H1 (cell line): ENCODE measurements at regions not wholly inside any gene's neighbourhood (a gene's known extent, or its start where the extent isn't known, plus 50 kb on each side); places are given as distances from the start of the nearest gene placed in this dataset.

ENCODE experiments used
- CTCF ChIA-PET: fragments of 300-600 bp; sonication (Branson Sonifier 250); formaldehyde crosslinking; loops from one replicate; lab custom pipeline; 2021; ENCODE audit not compliant: partially characterized antibody; lab: Charles Lee
- POLR2A ChIA-PET: fragments of 300-600 bp; sonication (Branson Sonifier 250); formaldehyde crosslinking; loops from one replicate; lab custom pipeline; 2021; ENCODE audit warnings: inconsistent platforms; ENCODE audit not compliant: partially characterized antibody; lab: Charles Lee
- DNase-seq, 2 experiments: peaks; one replicate each; pipeline versions ENCODE4 v3.0.0 to v3.0.0-alpha.2; 2010 to 2022; ENCODE audit warnings: low spot score in 2 of 2, low read depth in 1 of 2, mixed read lengths in 1 of 2
- FAIRE-seq: peaks from 2 replicates; lab custom pipeline; 2011; peaks lifted over from hg19 to GRCh38; lab: Jason Lieb, UNC
- H2AFZ ChIP-seq: 2 replicates; pipeline ENCODE4 v1.8.1; 2012; ENCODE audit warnings: low read length, inconsistent platforms
- H2AK5ac ChIP-seq: 2 replicates; pipeline ENCODE4 v1.6.1; 2013; ENCODE audit warnings: low read depth, low read length
- H2BK120ac ChIP-seq: replicated peaks from 2 replicates; pipeline ENCODE3; 2013; ENCODE audit warnings: low read depth, low read length, inconsistent platforms
- H2BK12ac ChIP-seq: 2 replicates; pipeline ENCODE4 v1.6.1; 2013; ENCODE audit warnings: low read depth, low read length
- H2BK15ac ChIP-seq: 2 replicates; pipeline ENCODE4 v1.6.1; 2013; ENCODE audit warnings: low read length
- H2BK20ac ChIP-seq: 2 replicates; pipeline ENCODE4 v1.6.1; 2013; ENCODE audit warnings: low read length
- H2BK5ac ChIP-seq: 2 replicates; pipeline ENCODE4 v1.6.1; 2013; ENCODE audit warnings: low read depth, low read length
- H3K14ac ChIP-seq: 2 replicates; pipeline ENCODE4 v1.6.1; 2013; ENCODE audit warnings: inconsistent platforms; ENCODE audit not compliant: insufficient read length
- H3K18ac ChIP-seq: 2 replicates; pipeline ENCODE4 v1.6.1; 2013; ENCODE audit warnings: low read length; ENCODE audit errors: extremely low read depth
- H3K23ac ChIP-seq: 2 replicates; pipeline ENCODE4 v1.6.1; 2013; ENCODE audit warnings: inconsistent platforms; ENCODE audit not compliant: insufficient read length
- H3K23me2 ChIP-seq: 2 replicates; pipeline ENCODE4 v1.6.1; 2013; ENCODE audit warnings: low read depth, low read length
- H3K27ac ChIP-seq: 2 replicates; pipeline ENCODE4 v1.6.1; 2011; ENCODE audit warnings: low read depth, low read length, inconsistent platforms
- H3K27me3 ChIP-seq, 4 experiments: replicated peaks in 1 of 4; 1 replicate in 1 of 4; 2 replicates in 3 of 4; pipeline versions ENCODE4 v1.6.1 to v1.8.1; 2011 to 2013; ENCODE audit warnings: low read length in 3 of 4, mild to moderate bottlenecking in 3 of 4, inconsistent platforms in 2 of 4, mixed read lengths in 2 of 4, moderate library complexity in 1 of 4; ENCODE audit not compliant: control insufficient read depth in 3 of 4, insufficient read depth in 3 of 4; ENCODE audit errors: extremely low read depth in 1 of 4
- H3K36me3 ChIP-seq, 4 experiments: 2 replicates each; pipeline versions ENCODE4 v1.6.1 to v1.8.1; 2011 to 2013; ENCODE audit warnings: mild to moderate bottlenecking in 4 of 4, low read length in 3 of 4, moderate library complexity in 2 of 4, control low read depth in 1 of 4, inconsistent platforms in 1 of 4; ENCODE audit not compliant: insufficient read depth in 4 of 4, control insufficient read depth in 2 of 4
- H3K4ac ChIP-seq: replicated peaks from 2 replicates; pipeline ENCODE3; 2013; ENCODE audit warnings: low read length, low read depth, mixed read lengths, inconsistent platforms; ENCODE audit not compliant: insufficient read length
- H3K4me1 ChIP-seq, 4 experiments: replicated peaks in 1 of 4; 1 replicate in 1 of 4; 2 replicates in 3 of 4; pipeline versions ENCODE4 v1.6.1 to v1.8.1; 2011 to 2013; ENCODE audit warnings: low read length in 3 of 4, inconsistent platforms in 2 of 4, mixed read lengths in 1 of 4; ENCODE audit not compliant: insufficient read depth in 4 of 4, control insufficient read depth in 3 of 4
- H3K4me2 ChIP-seq, 2 experiments: 2 replicates each; pipeline versions ENCODE4 v1.6.1 to v1.8.1; 2011 to 2013; ENCODE audit warnings: low read depth in 2 of 2, low read length in 2 of 2, control low read depth in 1 of 2, inconsistent platforms in 1 of 2, mild to moderate bottlenecking in 1 of 2; ENCODE audit not compliant: insufficient read depth in 1 of 2
- H3K4me3 ChIP-seq, 4 experiments: fragments of 200-600, 300-600 bp in 1 of 4; sonication (generic), shearing (Covaris generic), sonication (Bioruptor Twin) in 1 of 4; 2 replicates each; pipeline versions ENCODE4 v1.5.1 to v1.8.1; 2011 to 2016; ENCODE audit warnings: low read length in 4 of 4, low read depth in 3 of 4, control low read depth in 2 of 4, inconsistent platforms in 2 of 4, mild to moderate bottlenecking in 2 of 4, mixed read lengths in 1 of 4, moderate library complexity in 1 of 4; ENCODE audit not compliant: insufficient read depth in 2 of 4; ENCODE audit errors: extremely low read depth in 1 of 4
- H3K56ac ChIP-seq: replicated peaks from 2 replicates; pipeline ENCODE3; 2013; ENCODE audit warnings: low read depth, mild to moderate bottlenecking, mixed read lengths, low read length, inconsistent platforms; ENCODE audit not compliant: insufficient read length
- H3K79me1 ChIP-seq: 2 replicates; pipeline ENCODE4 v1.6.1; 2013; ENCODE audit warnings: low read depth, low read length, control low read depth
- H3K79me2 ChIP-seq, 2 experiments: 2 replicates each; pipeline versions ENCODE4 v1.6.1 to v1.8.1; 2012 to 2013; ENCODE audit warnings: low read length in 2 of 2, mild to moderate bottlenecking in 2 of 2, inconsistent platforms in 1 of 2; ENCODE audit not compliant: insufficient read depth in 2 of 2, control insufficient read depth in 1 of 2
- H3K9ac ChIP-seq, 4 experiments: replicated peaks in 1 of 4; 1 replicate in 1 of 4; 2 replicates in 3 of 4; pipeline versions ENCODE4 v1.6.1 to v1.8.1; 2011 to 2013; ENCODE audit warnings: low read depth in 3 of 4, low read length in 3 of 4, control low read depth in 2 of 4, mild to moderate bottlenecking in 2 of 4, moderate library complexity in 2 of 4, inconsistent platforms in 1 of 4; ENCODE audit errors: extremely low read depth in 1 of 4
- H3K9me3 ChIP-seq, 2 experiments: 2 replicates each; pipeline versions ENCODE4 v1.6.1 to v1.8.1; 2012 to 2013; ENCODE audit warnings: mild to moderate bottlenecking in 2 of 2, moderate library complexity in 2 of 2, control low read depth in 1 of 2, inconsistent platforms in 1 of 2, low read depth in 1 of 2, low read length in 1 of 2, mixed read lengths in 1 of 2; ENCODE audit not compliant: insufficient read depth in 2 of 2
- H4K20me1 ChIP-seq, 2 experiments: replicated peaks in 1 of 2; 2 replicates each; pipeline versions ENCODE3 to v1.8.1; 2011 to 2013; ENCODE audit warnings: inconsistent platforms in 2 of 2, low read length in 2 of 2, mild to moderate bottlenecking in 1 of 2; ENCODE audit not compliant: insufficient read depth in 2 of 2, control insufficient read depth in 1 of 2
- H4K5ac ChIP-seq: 2 replicates; pipeline ENCODE4 v1.6.1; 2013; ENCODE audit warnings: low read length, low read depth, mixed read lengths, inconsistent platforms; ENCODE audit not compliant: insufficient read length
- H4K8ac ChIP-seq: 2 replicates; pipeline ENCODE4 v1.8.0; 2013; ENCODE audit warnings: mild to moderate bottlenecking, moderate library complexity, low read length, inconsistent platforms; ENCODE audit not compliant: insufficient read depth; ENCODE audit errors: extremely low read depth
- H4K91ac ChIP-seq: replicated peaks from 2 replicates; pipeline ENCODE3; 2013; ENCODE audit warnings: low read length, mixed read lengths, inconsistent platforms; ENCODE audit not compliant: insufficient read length
- WGBS, 2 experiments: shearing (Covaris generic) in 1 of 2; methylation state at CpG; one replicate each; pipeline versions ENCODE4 v1.1.6 to v1.1.7; 2013 to 2015; ENCODE audit warnings: low lambda C conversion rate in 2 of 2, mixed read lengths in 2 of 2, inconsistent platforms in 1 of 2, low coverage in 1 of 2, missing lambda C conversion rate in 1 of 2; ENCODE audit not compliant: insufficient replicate concordance in 2 of 2, insufficient coverage in 1 of 2, insufficient read length in 1 of 2; ENCODE audit errors: extremely low coverage in 1 of 2, missing lambda C conversion rate in 1 of 2; 5-methylcytosine and 5-hydroxymethylcytosine counted together

- CTCF ChIA-PET, result interaction anchor here (0.7 kb wide), 1 partner anchor 117 kb away, joined by 3 read pairs; no protein-coding TSS in a partner anchor
- POLR2A ChIA-PET, result no interaction called here
- WGBS, 2 experiments, result 94% methylated on average over 24 of the region's 24 CpGs; no CpG with 5 or more reads in 1 of the 2 experiments
These were observed 50.3 kb downstream of the PTGR3 start for GRCh38 chr18:75158465-75159237.

More at GRCh38 chr18:75158465-75159237, 50.3 kb downstream of the PTGR3 start:
- H3K4me1 ChIP-seq, result 0 out of 7 replicates have a peak, but pooled peaks cover 0 to 2% (median 0%) of the 10 kb centered on the region in 4 experiments
- H4K5ac ChIP-seq, result no peak overlapping the region
- H4K8ac ChIP-seq, result no peak overlapping the region
- no peaks in the 10 kb centered on the region for H3K36me3 ChIP-seq
- H3K4me2 ChIP-seq, result no peak overlapping the region
- no peak overlapping the region for H3K14ac ChIP-seq
- H3K4ac ChIP-seq, result no peak overlapping the region
- no peak overlapping the region for H3K4me3 ChIP-seq
- H2AK5ac ChIP-seq, result no peak overlapping the region
- no peak overlapping the region for H3K18ac ChIP-seq
- peaks cover 0 to 3% of the 10 kb centered on the region in 2 experiments; a peak in 1 of 4 replicates for H3K9me3 ChIP-seq
- no peaks in the 10 kb centered on the region for H3K27me3 ChIP-seq
- H4K91ac ChIP-seq, result no peak overlapping the region
- no peak overlapping the region for H3K23ac ChIP-seq
- FAIRE-seq, result no peak
- no peak overlapping the region for H2BK20ac ChIP-seq
- no peaks in the 10 kb centered on the region for H3K79me1 ChIP-seq
- no peaks in the 10 kb centered on the region for H4K20me1 ChIP-seq
- no peak for DNase-seq
- no peak overlapping the region for H3K27ac ChIP-seq
- H3K79me2 ChIP-seq, result no peaks in the 10 kb centered on the region
- no peak overlapping the region for H2BK120ac ChIP-seq
- no peak overlapping the region; the same call in 1 of the 2 replicates for H2BK5ac ChIP-seq
- H3K56ac ChIP-seq, result no peak overlapping the region
- H3K23me2 ChIP-seq, result no peaks in the 10 kb centered on the region
- H3K9ac ChIP-seq, result no peak overlapping the region
- H2AFZ ChIP-seq, result peak overlapping the region; percentile 39; the same call in 1 of the 2 replicates
- H2BK15ac ChIP-seq, result no peak overlapping the region
- H2BK12ac ChIP-seq, result no peak overlapping the region
